HG03432 (cell line): ENCODE measurements at regions not wholly inside any gene's neighbourhood (a gene's known extent, or its start where the extent isn't known, plus 50 kb on each side); places are given as distances from the start of the nearest gene placed in this dataset.

Experiments used
- ATAC-seq: cut with Tn5 transposase; IDR thresholded peaks from one replicate; pipeline ENCODE4 v1.9.1; 2021; ENCODE audit warnings: mild to moderate bottlenecking, moderate library complexity; ENCODE audit not compliant: unreplicated experiment

DNA sequence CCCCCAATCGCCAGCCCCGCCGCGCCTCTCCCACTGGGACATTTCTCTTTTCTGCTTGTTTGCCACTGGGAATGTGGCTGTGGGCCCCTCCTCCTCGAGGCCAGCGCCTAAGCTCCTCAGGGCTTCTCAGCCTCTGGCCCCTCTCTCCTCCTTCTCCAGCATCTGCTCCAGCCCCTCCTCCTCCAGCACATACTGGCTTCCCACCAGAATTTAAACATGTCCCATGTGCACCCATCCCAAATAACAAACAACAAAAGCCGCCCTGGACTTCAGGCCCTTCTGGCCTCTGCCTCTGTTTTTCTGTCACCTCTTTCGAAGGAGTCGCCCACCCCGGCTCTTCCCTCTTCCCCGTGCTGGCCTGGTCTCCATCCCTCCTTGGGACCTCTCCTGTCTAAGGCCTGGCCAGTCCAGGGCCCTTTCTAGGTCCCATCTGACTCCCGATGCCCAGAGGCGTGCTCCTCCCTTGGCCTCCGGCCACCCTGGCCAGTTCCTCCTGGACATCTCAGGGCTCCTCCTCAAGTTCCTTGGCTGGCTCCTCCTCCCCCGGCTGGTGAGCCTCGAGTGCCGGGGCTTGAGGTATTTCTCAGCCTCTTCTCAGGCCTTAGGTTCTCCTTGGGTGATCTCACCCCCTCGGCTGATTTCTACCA, 94.6 kb upstream of the SLC6A6 start:
- no peak for ATAC-seq

DNA sequence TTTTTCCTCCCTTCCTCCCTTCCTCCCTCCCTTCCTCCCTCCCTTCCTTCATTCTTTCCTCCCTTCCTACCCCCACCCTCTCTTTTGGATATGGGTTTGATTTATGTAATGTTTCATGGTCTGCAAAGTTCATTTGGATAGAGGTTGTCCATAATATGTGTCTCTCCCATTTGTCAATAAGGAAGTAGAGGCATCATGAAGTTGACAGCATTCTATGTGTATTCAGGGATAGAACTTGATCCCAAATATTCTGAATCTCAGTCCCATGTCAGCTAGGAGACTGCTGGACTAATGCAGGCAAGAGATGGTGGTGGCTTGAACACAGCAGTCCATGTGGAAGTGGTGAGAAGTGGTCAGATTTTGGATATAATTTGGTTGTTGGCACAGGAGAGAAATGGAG, 90.7 kb upstream of the SLC6A6 start:
- ATAC-seq = no peak

DNA sequence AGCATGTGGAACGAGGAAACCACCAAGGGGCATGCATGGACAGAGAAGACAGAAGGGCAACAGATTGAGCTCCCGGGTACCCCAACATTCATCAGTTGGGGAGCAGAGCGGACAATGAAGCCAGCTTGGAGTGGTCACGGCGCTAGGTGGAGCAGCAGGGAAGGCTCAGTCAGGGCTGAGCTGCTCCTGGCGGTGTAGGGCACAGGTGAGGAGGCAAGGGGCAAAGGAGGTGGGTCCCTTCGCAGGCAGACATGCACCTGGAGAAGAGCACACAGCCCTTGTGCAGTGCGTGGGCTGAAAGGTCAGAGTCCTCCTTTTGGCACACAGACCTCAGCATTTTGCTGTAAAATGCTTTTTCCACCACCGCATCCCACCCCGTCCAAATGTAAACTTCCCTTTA, 90.0 kb upstream of the SLC6A6 start:
- ATAC-seq = no peak

DNA sequence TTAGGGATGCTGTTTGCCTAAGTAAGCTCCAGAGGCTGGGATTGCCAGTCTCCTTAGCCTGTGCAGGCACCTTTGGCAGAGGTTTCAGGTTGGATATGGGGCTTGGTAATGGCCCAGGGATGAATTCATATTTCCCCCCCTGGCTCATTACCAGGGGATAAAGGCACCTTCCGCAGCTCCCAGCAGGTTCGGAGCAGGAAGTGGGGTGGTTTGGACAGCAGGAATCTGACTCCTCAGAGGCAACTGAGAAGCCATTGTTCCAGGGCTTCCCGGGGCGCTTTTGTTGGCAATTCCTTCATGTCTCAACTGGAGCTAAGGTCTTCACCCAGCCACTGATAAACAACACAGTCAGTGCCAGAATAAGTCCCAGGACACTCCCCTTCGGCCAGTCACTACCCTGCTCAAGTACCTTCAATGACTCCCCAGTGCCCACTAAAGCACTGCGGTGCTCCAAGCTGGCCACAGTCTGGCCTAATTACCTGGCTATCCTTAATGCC, 85.3 kb upstream of the SLC6A6 start:
- no peak for ATAC-seq

DNA sequence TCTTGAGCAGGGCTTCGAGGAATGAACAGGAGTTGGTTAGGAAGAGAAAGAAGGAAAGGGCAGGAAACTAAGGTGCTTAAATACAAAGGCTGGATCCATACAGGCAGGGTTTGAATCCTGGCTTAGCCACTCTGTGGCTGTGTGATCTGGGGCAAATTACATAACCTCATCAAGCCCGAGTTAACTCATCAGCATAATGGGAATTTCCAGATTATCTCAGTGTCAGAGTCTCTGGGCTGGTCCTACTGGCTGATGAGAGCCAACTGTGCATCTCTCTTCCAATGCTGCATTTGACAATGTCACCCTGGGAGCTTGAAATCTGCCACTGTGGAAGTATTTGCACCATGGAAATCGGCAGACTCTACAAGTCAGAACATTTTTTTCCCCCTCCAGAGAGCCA, 83.8 kb upstream of the SLC6A6 start:
- no peak for ATAC-seq

DNA sequence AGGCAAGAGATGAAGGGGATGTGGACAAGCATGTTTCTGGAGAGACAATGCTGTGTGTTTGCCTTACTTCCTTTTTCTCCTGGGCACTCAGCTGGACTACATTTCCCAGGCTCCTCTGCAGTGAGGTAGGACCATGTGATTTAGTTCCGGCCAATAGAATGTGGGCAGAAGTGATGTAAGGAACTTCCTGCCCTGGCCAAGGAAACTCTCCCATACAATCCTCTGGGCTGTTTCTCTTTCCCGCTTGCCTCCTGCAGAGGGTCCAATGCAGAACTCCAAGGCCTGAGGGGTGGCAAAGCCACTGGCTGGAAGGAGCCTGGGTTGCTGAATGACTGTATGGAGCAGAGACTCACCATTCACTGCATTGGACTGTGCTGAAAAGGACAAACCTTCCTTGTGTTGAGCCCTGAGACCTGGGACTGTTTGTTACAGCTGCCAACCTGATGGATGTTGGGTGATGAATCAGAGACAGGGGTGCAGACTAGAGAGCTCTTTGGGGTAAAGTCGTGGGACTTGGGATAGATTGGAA, 82.7 kb upstream of the SLC6A6 start:
- peak; percentile 81 for ATAC-seq

DNA sequence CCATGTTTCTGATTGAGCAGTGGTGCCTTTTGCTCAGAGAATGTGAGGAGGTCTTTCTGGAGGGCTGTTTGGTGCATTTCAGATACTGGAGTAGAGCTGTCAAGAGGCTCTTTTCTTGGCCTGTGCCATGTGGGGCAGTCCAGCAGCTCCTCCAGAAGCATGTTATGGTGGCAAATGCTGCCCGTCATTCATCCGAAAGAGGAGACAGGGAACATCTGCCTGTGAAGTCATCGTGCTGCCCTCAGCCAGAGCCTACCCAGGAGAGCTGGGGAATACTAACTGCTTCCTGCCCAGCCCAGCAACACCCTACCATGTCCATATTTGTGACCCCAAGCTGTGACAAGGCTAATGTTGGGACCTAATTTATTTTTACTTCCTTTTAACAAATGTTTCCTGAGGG, 82.2 kb upstream of the SLC6A6 start:
- ATAC-seq = no peak

DNA sequence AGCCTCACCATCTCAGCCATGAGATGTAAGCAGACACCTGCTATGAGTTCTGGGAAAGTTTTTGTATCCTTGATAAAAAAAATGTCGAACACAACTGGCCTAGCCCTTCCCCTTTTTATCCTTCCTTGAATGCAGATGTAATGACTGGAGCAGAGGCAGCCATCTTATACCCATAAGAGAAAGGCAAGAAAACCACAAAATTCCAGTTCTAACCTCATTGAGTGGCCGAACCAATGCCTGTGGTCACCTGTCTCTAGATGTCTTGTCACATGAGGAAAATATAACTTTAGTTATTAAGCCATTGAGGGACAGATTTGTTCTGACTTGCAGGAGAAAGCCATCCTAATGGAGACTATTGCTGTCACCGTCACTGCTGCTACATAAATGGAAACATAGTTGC, 80.4 kb upstream of the SLC6A6 start:
- ATAC-seq = no peak

DNA sequence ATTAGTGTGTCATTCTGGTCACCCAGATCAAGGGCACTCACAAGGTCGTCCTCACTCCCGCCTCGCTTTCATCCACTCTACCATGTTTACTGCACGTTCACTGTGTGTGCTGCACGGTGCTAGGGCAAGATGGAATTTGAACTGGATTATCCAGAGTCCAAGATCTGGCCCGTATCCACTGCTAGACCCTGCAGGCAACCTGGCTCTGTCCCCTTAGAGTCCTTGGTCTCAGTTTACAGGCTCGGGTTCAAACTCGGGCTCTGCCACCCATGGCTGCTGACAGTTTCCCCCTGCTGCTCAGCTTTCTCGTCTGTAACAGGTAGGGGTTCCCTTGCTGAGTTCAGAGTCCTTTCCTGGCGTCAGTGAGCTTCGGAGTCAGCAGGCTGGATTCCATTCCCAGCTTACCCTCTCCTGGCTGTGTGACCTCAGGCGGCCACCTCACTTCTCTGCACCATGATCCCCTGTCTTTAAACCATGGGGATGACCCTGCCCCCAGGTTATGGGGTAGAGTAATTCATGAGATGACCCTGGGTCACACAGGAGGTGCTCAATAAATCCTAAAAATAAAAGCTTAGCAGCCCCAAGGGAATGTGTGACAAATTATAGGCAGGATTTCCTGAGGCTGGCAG, 79.6 kb upstream of the SLC6A6 start:
- ATAC-seq = no peak

DNA sequence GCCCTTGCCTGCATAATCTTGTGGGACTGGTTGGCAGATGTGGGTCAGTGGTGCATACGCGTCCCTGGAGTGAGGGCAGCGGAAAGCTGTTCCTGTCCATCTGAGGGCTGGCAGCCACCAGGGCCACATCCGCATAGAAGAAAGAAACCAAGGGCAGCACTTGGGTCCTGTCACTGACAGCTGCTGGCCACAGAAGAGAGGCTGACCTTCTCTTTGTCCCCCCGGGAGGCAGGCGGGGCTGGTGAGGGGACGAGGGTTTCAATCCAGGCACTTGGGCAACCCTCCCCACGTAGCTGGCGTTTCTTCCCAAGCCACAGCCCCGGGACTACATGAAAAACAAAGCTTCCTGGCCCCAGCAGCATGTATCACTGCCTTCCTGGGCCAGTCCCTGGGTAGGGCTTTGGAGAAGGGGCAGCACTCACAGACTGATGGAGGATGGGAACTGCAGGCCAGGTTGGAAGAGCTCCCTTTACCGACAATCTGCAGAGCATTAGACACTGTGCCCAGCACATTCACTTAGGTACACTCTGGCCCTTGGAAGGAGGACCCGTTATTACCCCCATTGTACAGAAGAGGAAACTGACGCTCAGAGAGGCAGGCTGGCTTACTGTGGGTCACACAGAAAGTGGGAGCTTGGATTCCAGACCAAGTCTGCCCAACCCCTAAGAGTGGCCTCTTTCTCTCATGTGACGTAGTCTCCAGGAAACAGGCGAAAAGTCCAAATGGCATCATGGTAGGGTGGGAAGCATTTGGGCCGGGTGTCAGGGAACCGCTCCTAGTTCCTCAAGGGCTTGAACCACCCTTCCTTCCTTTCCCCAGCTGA, 78.8 kb upstream of the SLC6A6 start:
- no peak for ATAC-seq

DNA sequence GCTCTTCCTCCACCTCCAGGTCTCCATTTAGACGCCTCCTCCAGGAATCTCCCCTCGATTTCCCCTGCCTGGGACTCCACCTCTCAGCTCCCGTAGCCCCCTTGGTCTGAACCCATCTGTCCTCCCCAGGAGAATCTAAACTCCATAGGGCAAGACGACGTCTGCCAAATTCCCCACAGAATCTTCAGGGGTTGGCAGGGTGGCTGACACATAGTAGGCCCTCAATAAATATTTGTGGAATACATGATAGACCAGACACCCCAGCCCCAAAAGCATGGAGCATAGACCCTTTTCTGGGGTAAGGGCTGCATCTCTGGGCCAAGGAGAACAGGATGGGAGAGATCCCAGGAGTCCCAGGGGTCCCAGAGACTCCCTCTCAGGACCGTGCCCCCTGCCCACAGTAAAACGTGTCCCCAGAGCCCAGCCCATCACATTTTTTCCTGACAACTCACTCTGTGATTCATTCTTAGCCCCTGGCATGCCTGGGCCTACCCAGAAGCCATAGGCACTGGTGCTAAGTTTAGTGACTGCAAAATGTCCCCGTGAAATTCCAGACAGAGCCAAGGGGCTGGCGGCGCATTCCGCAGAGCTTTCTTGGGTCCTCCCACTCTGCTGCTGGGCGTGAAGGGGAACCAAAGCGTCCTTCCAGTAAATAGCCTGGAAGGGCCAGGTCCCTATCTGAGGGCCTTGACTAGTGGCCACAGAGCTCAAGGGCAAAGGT, 78.0 kb upstream of the SLC6A6 start:
- ATAC-seq = no peak

DNA sequence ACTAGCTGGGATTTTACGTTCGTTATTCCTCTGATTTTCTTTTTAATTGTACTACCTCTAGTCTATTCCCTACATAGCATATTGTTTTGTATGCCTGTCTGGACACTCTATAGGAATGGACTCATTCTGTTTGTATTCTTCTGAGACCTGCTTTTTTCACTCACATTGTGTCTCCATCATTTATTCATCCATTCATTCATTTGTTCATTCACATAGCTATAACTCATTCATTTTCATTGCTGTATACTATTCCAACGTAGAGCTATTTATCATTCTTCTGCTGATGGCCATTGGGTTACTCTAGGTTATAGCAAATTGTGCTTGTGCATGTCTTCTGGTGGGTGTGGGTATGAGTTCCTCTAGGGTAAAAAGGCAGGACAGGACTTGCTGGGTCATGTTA, 74.0 kb upstream of the SLC6A6 start:
- no peak for ATAC-seq

DNA sequence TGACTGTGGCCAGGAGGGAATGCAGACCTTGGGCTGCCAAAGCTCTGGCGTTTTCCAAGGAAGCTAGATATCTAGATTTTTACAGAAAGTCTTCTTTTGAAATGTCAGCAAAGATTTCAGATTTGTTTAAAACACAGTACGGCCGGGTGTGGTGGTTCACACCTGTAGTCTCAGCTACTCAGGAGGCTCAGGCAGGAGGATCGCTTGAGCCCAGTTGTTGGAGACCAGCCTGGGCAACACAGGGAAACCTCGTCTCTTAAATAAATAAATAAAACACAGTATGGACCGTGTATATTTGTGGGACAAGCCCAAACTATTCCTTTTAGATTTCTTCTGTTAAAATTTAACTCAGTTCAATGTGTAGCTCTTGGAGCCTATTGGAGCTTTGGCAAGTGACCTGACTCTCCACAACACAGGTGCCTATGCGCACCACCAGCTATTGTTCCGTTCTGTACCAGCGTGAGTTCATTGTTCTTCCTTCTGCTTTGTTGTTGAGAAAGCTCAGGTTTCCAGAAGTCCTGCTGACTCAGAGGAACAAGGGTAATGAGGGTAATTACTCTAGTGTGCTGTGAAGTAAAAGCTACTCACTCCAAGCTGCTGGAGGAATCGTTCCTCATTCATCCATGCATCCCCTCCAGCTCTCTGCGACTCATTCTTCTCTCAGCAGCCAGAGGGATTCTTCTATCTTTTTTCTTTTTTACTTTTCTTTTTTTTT, 73.1 kb upstream of the SLC6A6 start:
- ATAC-seq = no peak

DNA sequence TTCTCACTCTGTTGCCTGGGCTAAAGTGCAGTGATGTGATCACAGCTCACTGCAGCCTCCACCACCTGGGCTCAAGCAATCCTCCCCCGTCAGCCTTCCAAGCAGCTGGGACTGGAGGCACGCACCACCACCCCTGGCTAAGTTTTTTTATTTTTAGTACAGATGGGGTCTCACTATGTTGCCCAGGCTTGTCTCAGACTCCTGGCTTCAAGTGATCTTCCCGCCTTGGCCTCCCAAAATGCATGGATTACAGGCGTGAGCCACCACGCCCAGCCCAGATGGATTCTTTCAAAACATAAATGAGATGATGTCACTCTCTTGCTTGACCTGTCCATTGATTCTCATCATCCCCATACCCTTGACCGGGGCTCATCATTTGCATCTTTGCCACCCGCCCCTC, 72.6 kb upstream of the SLC6A6 start:
- ATAC-seq = no peak

DNA sequence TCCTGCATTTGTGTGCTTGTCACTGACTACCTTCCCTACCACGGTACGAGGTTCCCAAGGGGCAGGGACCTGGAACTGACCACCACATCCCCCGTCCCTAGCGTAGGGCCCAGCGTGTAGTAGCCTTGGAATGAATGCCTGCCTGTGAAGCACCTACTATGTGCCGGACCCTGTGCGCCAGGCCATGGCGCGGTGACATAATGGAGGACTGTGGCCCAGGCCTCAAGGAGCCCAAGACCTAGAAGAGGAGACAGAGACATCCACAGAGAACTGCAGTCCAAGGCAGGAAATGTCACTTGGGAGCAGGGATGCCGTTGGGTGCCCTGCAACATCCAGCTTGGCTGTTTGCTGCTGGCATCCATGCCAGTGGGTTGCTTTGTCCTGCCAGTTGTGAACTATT, 71.9 kb upstream of the SLC6A6 start:
- ATAC-seq = no peak

DNA sequence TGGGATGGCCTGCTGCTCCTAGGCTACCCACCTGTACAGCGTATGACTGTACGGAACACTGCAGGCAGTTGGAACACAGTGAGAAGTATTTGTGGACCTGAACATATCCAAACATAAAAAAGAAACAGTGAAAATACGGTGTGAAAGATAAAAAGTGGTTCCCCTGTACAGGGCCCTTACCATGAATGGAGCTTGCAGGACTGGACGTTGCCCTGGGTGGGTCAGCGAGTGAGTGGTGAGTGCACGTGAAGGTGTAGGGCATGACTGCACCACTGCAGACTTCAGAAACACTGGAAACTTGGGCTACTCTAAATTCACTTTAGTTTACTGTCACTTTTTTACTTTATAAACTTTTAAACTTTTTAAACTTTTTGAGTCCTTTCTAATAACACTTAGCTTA, 71.2 kb upstream of the SLC6A6 start:
- no peak for ATAC-seq

DNA sequence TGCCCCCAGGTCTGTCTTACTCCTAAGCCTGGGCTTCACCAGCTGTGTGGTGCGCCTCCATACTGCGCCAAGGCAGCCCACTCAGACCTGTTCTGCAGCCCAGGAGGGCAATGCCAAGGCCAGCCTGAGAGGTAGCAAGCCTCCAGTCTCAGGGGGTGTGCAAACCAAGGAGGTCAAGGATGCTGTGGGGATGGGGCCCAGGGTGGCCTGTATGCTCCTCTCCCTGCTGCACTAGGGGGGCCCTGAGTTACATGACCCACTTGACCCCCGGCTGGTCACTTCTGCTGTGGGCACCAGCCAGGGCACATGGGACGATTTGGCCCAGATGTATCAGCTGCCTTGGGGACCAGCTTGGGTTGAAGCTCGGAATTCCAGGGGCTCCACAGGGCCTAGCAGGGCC, 70.0 kb upstream of the SLC6A6 start:
- ATAC-seq = no peak

DNA sequence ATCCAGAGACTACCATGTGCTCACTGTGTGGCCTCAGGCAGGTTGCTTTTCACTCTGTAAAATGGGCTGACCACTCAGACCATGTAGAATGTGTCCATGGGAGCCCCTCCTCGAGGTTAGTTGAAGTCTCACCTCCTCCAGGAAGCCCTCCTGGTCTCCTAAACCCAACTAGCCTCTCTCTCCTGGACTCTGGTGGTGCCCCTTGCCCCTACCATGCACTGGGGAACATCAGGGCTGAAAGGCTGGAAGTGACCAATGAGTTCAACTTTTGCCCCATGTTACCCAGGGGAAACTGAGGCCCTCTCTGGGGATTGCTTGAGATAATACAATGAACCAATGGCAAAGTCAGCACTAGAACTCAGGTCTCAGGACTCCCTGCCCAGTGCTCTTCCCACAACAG, 69.2 kb upstream of the SLC6A6 start:
- ATAC-seq = no peak

DNA sequence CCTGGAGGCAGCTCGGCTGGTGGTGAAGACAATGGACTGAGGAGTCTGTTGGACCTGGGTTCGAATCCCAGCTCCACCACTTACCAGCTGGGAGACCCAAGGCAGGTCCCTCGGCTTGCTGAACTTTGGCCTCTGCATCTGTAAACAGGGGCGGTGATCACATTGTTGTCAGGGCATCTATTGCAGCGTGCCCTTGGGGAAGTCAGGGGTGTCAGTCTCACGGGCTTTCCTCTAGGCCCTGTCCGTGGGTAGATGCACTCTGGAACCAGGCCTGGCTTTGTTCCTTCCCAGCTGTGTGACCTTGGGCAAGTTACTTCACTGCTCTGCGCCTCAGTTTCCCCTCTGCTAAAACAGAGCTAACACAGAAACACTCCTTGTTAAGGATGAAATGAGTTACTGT, 68.8 kb upstream of the SLC6A6 start:
- no peak for ATAC-seq

DNA sequence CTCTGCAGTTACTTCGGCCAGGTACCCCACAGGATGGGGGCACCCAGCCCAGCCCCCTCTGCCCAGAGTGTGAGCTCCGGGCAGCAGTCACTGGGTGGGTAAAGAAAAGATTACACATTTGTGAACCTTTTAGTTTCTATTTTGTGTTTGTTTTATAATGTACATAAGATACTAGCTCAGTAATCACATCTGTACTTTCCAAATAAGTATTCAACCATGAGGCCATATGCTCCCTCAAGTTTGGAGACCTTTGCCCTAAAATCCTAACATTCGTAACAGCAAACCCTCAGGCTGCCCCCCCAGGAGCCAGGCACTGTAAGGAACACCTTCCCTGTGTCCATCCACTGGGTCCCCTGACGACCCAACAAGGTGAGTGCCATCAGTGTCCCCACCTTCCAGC, 68.3 kb upstream of the SLC6A6 start:
- ATAC-seq = no peak

DNA sequence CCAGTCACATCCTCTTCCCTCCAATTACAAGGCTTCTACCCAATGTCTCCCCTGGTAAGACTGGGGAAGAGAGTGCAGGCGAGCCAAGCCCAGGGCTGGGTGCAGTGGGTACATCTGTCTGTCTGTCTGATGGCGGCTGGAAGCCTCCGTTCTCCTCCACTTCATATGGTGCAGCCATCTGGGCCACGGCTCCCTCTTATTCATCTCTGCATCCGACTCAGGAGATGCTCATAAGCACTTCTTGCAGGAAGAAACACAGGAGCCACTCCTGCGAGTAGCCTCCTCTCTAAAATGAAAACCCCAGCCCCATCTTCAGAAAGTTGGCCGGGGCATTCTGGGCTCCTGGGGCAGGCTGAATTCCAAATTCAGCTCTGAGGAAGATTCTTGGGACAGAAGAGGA, 67.5 kb upstream of the SLC6A6 start:
- ATAC-seq = no peak
